Stimulated activated CD8-positive, alpha-beta memory T cell treated with anti-CD3 and anti-CD28 coated beads, Interleukin-7, amount 100 ng/mL, for 4 hours (primary cell): ENCODE measurements at regions not wholly inside any gene's neighbourhood (a gene's known extent, or its start where the extent isn't known, plus 50 kb on each side); places are given as distances from the start of the nearest gene placed in this dataset.
A peak's percentile ranks its signal among the peaks of the same experiment; 100 is the strongest.

ENCODE experiments used
- DNase-seq, 2 donors: peaks; one replicate each; pipeline ENCODE4 v3.0.0-alpha.2; 2020; ENCODE audit warnings: low read depth in 2 of 2

GRCh38 chr10:88082806-88083596, 219.6 kb downstream of the PTEN start:
- no peak for DNase-seq

- DNase-seq = no peak
These were observed 220.2 kb downstream of the PTEN start for GRCh38 chr10:88083597-88083989.

- DNase-seq = no peak
These were observed 222.9 kb downstream of the PTEN start for GRCh38 chr10:88086187-88086960.

GRCh38 chr10:88088441-88089340, 225.3 kb downstream of the PTEN start:
- DNase-seq = no peak

GRCh38 chr10:88089498-88089897, 226.1 kb downstream of the PTEN start:
- no peak for DNase-seq

GRCh38 chr10:88090568-88091214, 227.3 kb downstream of the PTEN start:
- DNase-seq = no peak

- DNase-seq = peak; percentile 62 to 66
These were observed 228.2 kb downstream of the PTEN start for GRCh38 chr10:88091490-88092061.

- DNase-seq = no peak
These were observed 228.8 kb downstream of the PTEN start for GRCh38 chr10:88092265-88092664.

- DNase-seq = no peak
These were observed 229.5 kb downstream of the PTEN start for GRCh38 chr10:88092973-88093372.

GRCh38 chr10:88094795-88095194, 231.4 kb downstream of the PTEN start:
- no peak for DNase-seq

- DNase-seq = no peak
These were observed 231.8 kb downstream of the PTEN start for GRCh38 chr10:88095223-88095721.

- DNase-seq = no peak
These were observed 232.5 kb downstream of the PTEN start for GRCh38 chr10:88095778-88096431.

GRCh38 chr10:88097092-88097516, 233.7 kb downstream of the PTEN start:
- DNase-seq = no peak

GRCh38 chr10:88097536-88097935, 234.1 kb downstream of the PTEN start:
- no peak for DNase-seq

- DNase-seq = no peak
These were observed 236.9 kb downstream of the PTEN start for GRCh38 chr10:88100281-88100680.

- DNase-seq = no peak
These were observed 238.2 kb downstream of the PTEN start for GRCh38 chr10:88101666-88102065.

GRCh38 chr10:88103576-88103975, 240.2 kb downstream of the PTEN start:
- no peak for DNase-seq

- DNase-seq = no peak
These were observed 240.8 kb downstream of the PTEN start for GRCh38 chr10:88104223-88104622.

- DNase-seq = no peak
These were observed 242.9 kb downstream of the PTEN start for GRCh38 chr10:88106366-88106765.

GRCh38 chr10:88107296-88108097, 244.1 kb downstream of the PTEN start:
- DNase-seq = no peak
